HG02759 (cell line): ENCODE measurements at regions not wholly inside any gene's neighbourhood (a gene's known extent, or its start where the extent isn't known, plus 50 kb on each side); places are given as distances from the start of the nearest gene placed in this dataset.
"Not testable (repeated sequence)": the region's sequence is repeated elsewhere in the genome, so short reads cannot be mapped to it uniquely, and the experiment has no call there.

Source experiments
- ATAC-seq: cut with Tn5 transposase; IDR thresholded peaks from one replicate; pipeline ENCODE4 v1.9.1; 2021; ENCODE audit warnings: mild to moderate bottlenecking, moderate library complexity; ENCODE audit not compliant: unreplicated experiment

GRCh38 chr5:52603778-52604554, 183.8 kb upstream of the ITGA1 start:
- ATAC-seq: no peak

GRCh38 chr5:52605317-52606313, 182.1 kb upstream of the ITGA1 start:
- no peak for ATAC-seq

GRCh38 chr5:52607227-52607824, 180.4 kb upstream of the ITGA1 start:
- no peak for ATAC-seq

GRCh38 chr5:52620315-52620714, 167.4 kb upstream of the ITGA1 start:
- ATAC-seq: no peak

GRCh38 chr5:52623291-52623690, 164.4 kb upstream of the ITGA1 start:
- no peak for ATAC-seq

- no peak for ATAC-seq
Observed at GRCh38 chr5:52624291-52624690, 163.4 kb upstream of the ITGA1 start.

- no peak for ATAC-seq
Observed at GRCh38 chr5:52626312-52626711, 161.4 kb upstream of the ITGA1 start.

- no peak for ATAC-seq
Observed at GRCh38 chr5:52627740-52628139, 160.0 kb upstream of the ITGA1 start.

- no peak for ATAC-seq
Observed at GRCh38 chr5:52632281-52632680, 155.4 kb upstream of the ITGA1 start.

- not testable (repeated sequence) for ATAC-seq
Observed at GRCh38 chr5:52634171-52634570, 153.5 kb upstream of the ITGA1 start.

- ATAC-seq: no peak
Observed at GRCh38 chr5:52638732-52639131, 149.0 kb upstream of the ITGA1 start.

- no peak for ATAC-seq
Observed at GRCh38 chr5:52648726-52649125, 139.0 kb upstream of the ITGA1 start.

- ATAC-seq: no peak
Observed at GRCh38 chr5:52655163-52655562, 132.6 kb upstream of the ITGA1 start.

- peak; percentile 25 for ATAC-seq
Observed at GRCh38 chr5:52656569-52657246, 131.0 kb upstream of the ITGA1 start.

GRCh38 chr5:52657247-52657645, 130.5 kb upstream of the ITGA1 start:
- ATAC-seq: peak; percentile 58

GRCh38 chr5:52658246-52658645, 129.5 kb upstream of the ITGA1 start:
- ATAC-seq: no peak

GRCh38 chr5:52660621-52661020, 127.1 kb upstream of the ITGA1 start:
- no peak for ATAC-seq

- no peak for ATAC-seq
Observed at GRCh38 chr5:52661903-52662595, 125.7 kb upstream of the ITGA1 start.

GRCh38 chr5:52665559-52665958, 122.2 kb upstream of the ITGA1 start:
- ATAC-seq: no peak

- no peak for ATAC-seq
Observed at GRCh38 chr5:52668139-52668538, 119.6 kb upstream of the ITGA1 start.
